ENCODE measurements at regions not wholly inside any gene's neighbourhood (a gene's known extent, or its start where the extent isn't known, plus 50 kb on each side); places are given as distances from the start of the nearest gene placed in this dataset.

- no peak for TF ChIP-seq EZH2phosphoT487 (IDR thresholded peaks at IDR 0.05; ENCODE audit: borderline replicate concordance, low read length)
- TF ChIP-seq CTCF (IDR thresholded peaks at IDR 0.05; ENCODE audit: low read depth, low read length, poor library complexity, severe bottlenecking), result no peak
Observed at GRCh38 chr3:74465715-74466410, 148.6 kb downstream of the CNTN3 start.
